K562 (cell line): ENCODE measurements at regions not wholly inside any gene's neighbourhood (a gene's known extent, or its start where the extent isn't known, plus 50 kb on each side); places are given as distances from the start of the nearest gene placed in this dataset.

Experiments
- BDP1 ChIP-seq: IDR thresholded peaks from 3 replicates; pipeline ENCODE4 v1.6.1; 2011; ENCODE audit not compliant: insufficient read length, insufficient read depth
- EGR1 ChIP-seq: fragments of 450-650 bp; conservative IDR thresholded peaks from 2 replicates; pipeline ENCODE4 v1.6.1; 2017; ENCODE audit warnings: mild to moderate bottlenecking
- NRF1 ChIP-seq, 2 experiments: fragments of 450-650 bp; IDR thresholded peaks in 1 of 2; conservative IDR thresholded peaks in 1 of 2; 2 replicates each; pipeline ENCODE4 v1.6.1; 2014; ENCODE audit warnings: mild to moderate bottlenecking in 2 of 2
- PRPF4 ChIP-seq: fragments of 200-400 bp; formaldehyde crosslinking; IDR thresholded peaks from one replicate; pipeline ENCODE4 v1.6.1; 2017; ENCODE audit warnings: low read length, low read depth, mild to moderate bottlenecking; ENCODE audit not compliant: insufficient read depth, poor library complexity, severe bottlenecking
- STAT5B ChIP-seq: fragments of 250-450 bp; sonication (Bioruptor Pico); IDR thresholded peaks from 2 replicates; pipeline ENCODE4 v1.8.0; 2021; ENCODE audit warnings: mild to moderate bottlenecking, inconsistent platforms
- YY1 ChIP-seq, 3 experiments: IDR thresholded peaks; 2 replicates each; pipeline ENCODE4 v1.6.1; 2011; ENCODE audit warnings: low read length in 2 of 3, mild to moderate bottlenecking in 2 of 3, moderate library complexity in 2 of 3, borderline replicate concordance in 1 of 3, control low read depth in 1 of 3, low read depth in 1 of 3; ENCODE audit not compliant: insufficient read depth in 3 of 3, insufficient replicate concordance in 2 of 3, control insufficient read depth in 1 of 3, insufficient read length in 1 of 3; ENCODE audit errors: extremely low read depth in 1 of 3
- ZNF133 ChIP-seq: fragments of 250-450 bp; sonication (Bioruptor Pico); IDR thresholded peaks from 2 replicates; pipeline ENCODE4 v1.4.0; 2020; ENCODE audit warnings: mild to moderate bottlenecking
- ZNF24 ChIP-seq: fragments of 450-650 bp; IDR thresholded peaks from 2 replicates; pipeline ENCODE4 v1.6.1; 2016
- ZNF589 ChIP-seq: fragments of 200-800 bp; sonication (Bioruptor generic); IDR thresholded peaks from 2 replicates; pipeline ENCODE4 v1.6.1; 2016; ENCODE audit warnings: low read depth, missing genetic modification characterization, missing compliant biosample characterization
- TF ChIP-seq, protein P1 (sequence below), 2 experiments: fragments of 450-650 bp; conservative IDR thresholded peaks; 2 replicates each; pipeline ENCODE4 v1.6.1; 2017; ENCODE audit warnings: mild to moderate bottlenecking in 2 of 2, moderate library complexity in 2 of 2
- TF ChIP-seq, protein P2 (sequence below), 3 experiments: IDR thresholded peaks in 2 of 3; conservative IDR thresholded peaks in 1 of 3; 2 replicates each; pipeline ENCODE4 v1.5.1; 2011 to 2012; ENCODE audit warnings: low read length in 3 of 3, mild to moderate bottlenecking in 3 of 3, control low read depth in 2 of 3, improper control_type of control experiment in 1 of 3, inconsistent platforms in 1 of 3, low read depth in 1 of 3, mixed read lengths in 1 of 3, moderate library complexity in 1 of 3; ENCODE audit not compliant: insufficient read depth in 2 of 3
- TF ChIP-seq, protein P3 (sequence below): fragments of 250-450 bp; sonication (Bioruptor Pico); IDR thresholded peaks from 2 replicates; pipeline ENCODE4 v1.5.0; 2020; ENCODE audit warnings: mild to moderate bottlenecking

DNA sequence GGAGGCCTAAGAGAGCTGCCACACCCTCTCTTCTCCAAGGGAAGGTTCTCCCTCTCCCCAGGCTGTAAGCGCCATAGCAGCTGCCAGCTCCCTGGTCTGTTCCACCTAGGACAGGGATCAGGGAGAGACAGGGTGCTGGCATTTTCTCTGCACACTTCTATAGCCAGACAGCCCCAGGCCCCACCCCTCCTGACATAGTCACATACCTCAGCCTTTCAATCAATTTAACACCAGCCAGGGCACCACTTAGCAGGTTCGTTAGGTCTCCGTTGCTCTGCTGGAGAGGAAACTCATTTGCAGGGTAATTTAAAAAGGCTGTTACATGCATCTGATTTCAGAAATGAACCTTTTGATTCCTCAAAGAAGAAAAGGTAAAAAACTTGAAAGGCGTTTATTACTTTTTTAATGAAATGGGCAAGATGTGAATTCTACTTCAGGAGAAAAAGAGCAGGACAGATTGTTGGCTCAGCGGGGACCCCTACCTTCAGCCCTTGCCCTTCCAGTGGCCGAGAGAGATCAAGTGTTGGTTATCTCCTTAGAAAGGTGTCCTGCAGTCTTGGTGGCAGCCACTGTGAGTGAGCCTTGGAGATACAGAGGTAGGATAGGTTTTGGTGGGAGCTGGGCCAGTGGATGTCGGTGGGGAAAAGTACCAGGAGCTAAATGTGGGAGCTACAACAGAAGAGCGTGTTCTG is 180.5 kb upstream of the GALNT17 start:
- TF ChIP-seq NRF1 (conservative IDR thresholded peaks at IDR 0.05 in 1 of 2, IDR thresholded peaks at IDR 0.05 in 1 of 2) (no peak), ZNF589 (no peak), YY1 (IDR thresholded peaks at IDR 0.05; ENCODE audit: borderline replicate concordance in 1 of 3, control insufficient read depth in 1 of 3, extremely low read depth in 1 of 3, insufficient read depth in 3 of 3, insufficient read length in 1 of 3, insufficient replicate concordance in 2 of 3, low read depth in 1 of 3, low read length in 2 of 3) (no peak), ZNF133 (no peak), ZNF24 (no peak), PRPF4 (no peak), EGR1 (no peak), BDP1 (no peak), STAT5B (CRISPR knock-in tag) (no peak)
- TF ChIP-seq, protein P1, sequence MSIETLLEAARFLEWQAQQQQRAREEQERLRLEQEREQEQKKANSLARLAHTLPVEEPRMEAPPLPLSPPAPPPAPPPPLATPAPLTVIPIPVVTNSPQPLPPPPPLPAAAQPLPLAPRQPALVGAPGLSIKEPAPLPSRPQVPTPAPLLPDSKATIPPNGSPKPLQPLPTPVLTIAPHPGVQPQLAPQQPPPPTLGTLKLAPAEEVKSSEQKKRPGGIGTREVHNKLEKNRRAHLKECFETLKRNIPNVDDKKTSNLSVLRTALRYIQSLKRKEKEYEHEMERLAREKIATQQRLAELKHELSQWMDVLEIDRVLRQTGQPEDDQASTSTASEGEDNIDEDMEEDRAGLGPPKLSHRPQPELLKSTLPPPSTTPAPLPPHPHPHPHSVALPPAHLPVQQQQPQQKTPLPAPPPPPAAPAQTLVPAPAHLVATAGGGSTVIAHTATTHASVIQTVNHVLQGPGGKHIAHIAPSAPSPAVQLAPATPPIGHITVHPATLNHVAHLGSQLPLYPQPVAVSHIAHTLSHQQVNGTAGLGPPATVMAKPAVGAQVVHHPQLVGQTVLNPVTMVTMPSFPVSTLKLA (conservative IDR thresholded peaks at IDR 0.05): no peak
- TF ChIP-seq, protein P2, sequence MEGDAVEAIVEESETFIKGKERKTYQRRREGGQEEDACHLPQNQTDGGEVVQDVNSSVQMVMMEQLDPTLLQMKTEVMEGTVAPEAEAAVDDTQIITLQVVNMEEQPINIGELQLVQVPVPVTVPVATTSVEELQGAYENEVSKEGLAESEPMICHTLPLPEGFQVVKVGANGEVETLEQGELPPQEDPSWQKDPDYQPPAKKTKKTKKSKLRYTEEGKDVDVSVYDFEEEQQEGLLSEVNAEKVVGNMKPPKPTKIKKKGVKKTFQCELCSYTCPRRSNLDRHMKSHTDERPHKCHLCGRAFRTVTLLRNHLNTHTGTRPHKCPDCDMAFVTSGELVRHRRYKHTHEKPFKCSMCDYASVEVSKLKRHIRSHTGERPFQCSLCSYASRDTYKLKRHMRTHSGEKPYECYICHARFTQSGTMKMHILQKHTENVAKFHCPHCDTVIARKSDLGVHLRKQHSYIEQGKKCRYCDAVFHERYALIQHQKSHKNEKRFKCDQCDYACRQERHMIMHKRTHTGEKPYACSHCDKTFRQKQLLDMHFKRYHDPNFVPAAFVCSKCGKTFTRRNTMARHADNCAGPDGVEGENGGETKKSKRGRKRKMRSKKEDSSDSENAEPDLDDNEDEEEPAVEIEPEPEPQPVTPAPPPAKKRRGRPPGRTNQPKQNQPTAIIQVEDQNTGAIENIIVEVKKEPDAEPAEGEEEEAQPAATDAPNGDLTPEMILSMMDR (IDR thresholded peaks at IDR 0.05 in 2 of 3, conservative IDR thresholded peaks at IDR 0.05 in 1 of 3; ENCODE audit: insufficient read depth in 2 of 3, low read depth in 1 of 3, low read length in 3 of 3): no peak
- TF ChIP-seq, protein P3, sequence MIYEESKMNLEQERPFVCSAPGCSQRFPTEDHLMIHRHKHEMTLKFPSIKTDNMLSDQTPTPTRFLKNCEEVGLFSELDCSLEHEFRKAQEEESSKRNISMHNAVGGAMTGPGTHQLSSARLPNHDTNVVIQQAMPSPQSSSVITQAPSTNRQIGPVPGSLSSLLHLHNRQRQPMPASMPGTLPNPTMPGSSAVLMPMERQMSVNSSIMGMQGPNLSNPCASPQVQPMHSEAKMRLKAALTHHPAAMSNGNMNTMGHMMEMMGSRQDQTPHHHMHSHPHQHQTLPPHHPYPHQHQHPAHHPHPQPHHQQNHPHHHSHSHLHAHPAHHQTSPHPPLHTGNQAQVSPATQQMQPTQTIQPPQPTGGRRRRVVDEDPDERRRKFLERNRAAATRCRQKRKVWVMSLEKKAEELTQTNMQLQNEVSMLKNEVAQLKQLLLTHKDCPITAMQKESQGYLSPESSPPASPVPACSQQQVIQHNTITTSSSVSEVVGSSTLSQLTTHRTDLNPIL: no peak
